ENCODE measurements at regions not wholly inside any gene's neighbourhood (a gene's known extent, or its start where the extent isn't known, plus 50 kb on each side); places are given as distances from the start of the nearest gene placed in this dataset.

- no peaks in the 10 kb centered on the region for H3K9me3 ChIP-seq
- H3K27ac ChIP-seq = no peak overlapping the region
- H3K27me3 ChIP-seq = no peaks in the 10 kb centered on the region
- H3K4me1 ChIP-seq = no peaks in the 10 kb centered on the region
- DNase-seq = no peak
- no peak for ATAC-seq (ENCODE audit: low FRiP score in 2 of 2)
- no peaks in the 10 kb centered on the region for H3K36me3 ChIP-seq
- no peak for TF ChIP-seq CTCF (IDR thresholded peaks at IDR 0.05)
- no peak for TF ChIP-seq EP300 (IDR thresholded peaks at IDR 0.05)
- TF ChIP-seq POLR2AphosphoS5 (IDR thresholded peaks at IDR 0.05) = no peak
- TF ChIP-seq POLR2A (IDR thresholded peaks at IDR 0.05) = no peak
- H3K4me3 ChIP-seq = no peak overlapping the region
Measured at GRCh38 chr2:51448911-51449310, 417.0 kb upstream of the NRXN1 start.

GRCh38 chr2:51441786-51442185 lies 409.9 kb upstream of the NRXN1 start:
- ATAC-seq (ENCODE audit: low FRiP score in 2 of 2) = no peak
- Histone ChIP-seq H3K4me1 (no peaks in the 10 kb centered on the region), H3K27ac (no peak overlapping the region), H3K9me3 (no peaks in the 10 kb centered on the region), H3K27me3 (no peaks in the 10 kb centered on the region), H3K36me3 (no peaks in the 10 kb centered on the region), H3K4me3 (no peak overlapping the region)
- WGBS, 2 donors = 82 to 83% methylated on average over 8 of the region's 8 CpGs
- DNase-seq = no peak
- TF ChIP-seq EP300 (IDR thresholded peaks at IDR 0.05) (no peak), POLR2A (IDR thresholded peaks at IDR 0.05) (no peak), CTCF (IDR thresholded peaks at IDR 0.05) (no peak), POLR2AphosphoS5 (IDR thresholded peaks at IDR 0.05) (no peak)

- 46 to 74% methylated on average over 1 to 2 of the region's 2 CpGs for WGBS, 2 donors
Measured at GRCh38 chr2:51424418-51424817, 392.5 kb upstream of the NRXN1 start.

GRCh38 chr2:51420511-51420910 lies 388.6 kb upstream of the NRXN1 start:
- H3K27ac ChIP-seq = no peak overlapping the region
- H3K36me3 ChIP-seq = no peaks in the 10 kb centered on the region
- ATAC-seq (ENCODE audit: low FRiP score in 2 of 2) (no peak), DNase-seq (no peak)
- H3K27me3 ChIP-seq = no peaks in the 10 kb centered on the region
- H3K9me3 ChIP-seq = peaks cover 0 to 6% (median 0%) of the 10 kb centered on the region in 4 donors
- 21 to 37% methylated on average over 3 of the region's 3 CpGs for WGBS, 2 donors
- no peaks in the 10 kb centered on the region for H3K4me1 ChIP-seq
- H3K4me3 ChIP-seq = no peak overlapping the region
- TF ChIP-seq POLR2AphosphoS5 (IDR thresholded peaks at IDR 0.05) (no peak), EP300 (IDR thresholded peaks at IDR 0.05) (no peak), POLR2A (IDR thresholded peaks at IDR 0.05) (no peak), CTCF (IDR thresholded peaks at IDR 0.05) (no peak)

More at GRCh38 chr2:51424418-51424817, 392.5 kb upstream of the NRXN1 start:
- Histone ChIP-seq H3K27me3 (no peaks in the 10 kb centered on the region), H3K4me1 (no peaks in the 10 kb centered on the region), H3K4me3 (no peak overlapping the region), H3K36me3 (no peaks in the 10 kb centered on the region), H3K27ac (no peak overlapping the region), H3K9me3 (peaks cover 0 to 8% (median 0%) of the 10 kb centered on the region in 4 donors)
- TF ChIP-seq CTCF (IDR thresholded peaks at IDR 0.05) = no peak
- no peak for TF ChIP-seq EP300 (IDR thresholded peaks at IDR 0.05)
- no peak for TF ChIP-seq POLR2A (IDR thresholded peaks at IDR 0.05)
- no peak for ATAC-seq (ENCODE audit: low FRiP score in 2 of 2)
- DNase-seq = no peak

DNA sequence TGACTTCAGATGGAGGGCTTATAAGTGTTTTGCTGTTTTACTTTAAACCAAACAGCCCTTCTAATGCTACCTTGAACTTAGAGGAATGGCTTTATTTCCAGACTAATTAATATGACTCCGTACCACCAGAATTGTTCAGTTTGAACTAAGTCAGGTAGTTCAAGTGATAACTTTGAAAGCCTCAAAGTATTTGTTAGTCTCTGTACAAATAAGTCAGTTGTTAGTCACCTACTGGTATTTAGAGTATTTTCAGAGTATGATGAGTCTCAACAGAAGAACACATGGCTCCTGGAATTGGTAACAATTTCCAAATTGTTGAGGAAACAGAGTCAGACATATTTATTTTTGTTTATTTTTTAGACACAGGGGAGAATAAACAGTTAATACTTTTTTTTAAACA lies 381.8 kb upstream of the NRXN1 start:
- TF ChIP-seq POLR2A (IDR thresholded peaks at IDR 0.05) (no peak), POLR2AphosphoS5 (IDR thresholded peaks at IDR 0.05) (no peak), EP300 (IDR thresholded peaks at IDR 0.05) (no peak), CTCF (IDR thresholded peaks at IDR 0.05) (no peak)
- 67 to 77% methylated on average over 1 of the region's 1 CpG for WGBS, 2 donors
- no peak for DNase-seq
- no peaks in the 10 kb centered on the region for H3K4me1 ChIP-seq
- no peak for ATAC-seq (ENCODE audit: low FRiP score in 2 of 2)
- H3K27me3 ChIP-seq = no peaks in the 10 kb centered on the region
- H3K4me3 ChIP-seq = no peak overlapping the region
- no peaks in the 10 kb centered on the region for H3K9me3 ChIP-seq
- no peak overlapping the region for H3K27ac ChIP-seq
- no peaks in the 10 kb centered on the region for H3K36me3 ChIP-seq
